HFF-Myc (cell line): ENCODE measurements at regions not wholly inside any gene's neighbourhood (a gene's known extent, or its start where the extent isn't known, plus 50 kb on each side); places are given as distances from the start of the nearest gene placed in this dataset.

Experiments
- DNase-seq: peaks from one replicate; pipeline ENCODE4 v3.0.0-alpha.2; 2011; ENCODE audit warnings: low read depth; ENCODE audit errors: extremely low read depth
- H3K4me3 ChIP-seq: replicated peaks from 2 replicates; pipeline ENCODE4 v1.5.1; 2011; ENCODE audit warnings: low read depth, mild to moderate bottlenecking, control low read depth, low read length
- CTCF ChIP-seq: IDR thresholded peaks from 2 replicates; pipeline ENCODE4 v1.5.1; 2012; ENCODE audit warnings: mild to moderate bottlenecking, low read depth, low read length, control low read depth; ENCODE audit errors: missing control alignments

GRCh38 chr20:39124064-39124463, 161.9 kb downstream of the DHX35 start:
- no peak overlapping the region for H3K4me3 ChIP-seq
- DNase-seq: no peak
- no peak for TF ChIP-seq CTCF

GRCh38 chr20:39123185-39123557, 161.0 kb downstream of the DHX35 start:
- H3K4me3 ChIP-seq: no peak overlapping the region
- no peak for DNase-seq
- TF ChIP-seq CTCF: no peak

- peak; percentile 30 for DNase-seq
- TF ChIP-seq CTCF: no peak
- no peak overlapping the region for H3K4me3 ChIP-seq
Measured at GRCh38 chr20:39117491-39117890, 155.3 kb downstream of the DHX35 start.

- TF ChIP-seq CTCF: no peak
- DNase-seq: no peak
- H3K4me3 ChIP-seq: no peak overlapping the region
Measured at GRCh38 chr20:39116020-39116419, 153.9 kb downstream of the DHX35 start.

- DNase-seq: no peak
- TF ChIP-seq CTCF: peak; percentile 46
- H3K4me3 ChIP-seq: no peak overlapping the region
Measured at GRCh38 chr20:39112178-39112743, 150.1 kb downstream of the DHX35 start.

- no peak overlapping the region for H3K4me3 ChIP-seq
- no peak for DNase-seq
Measured at GRCh38 chr20:39111359-39112177, 149.4 kb downstream of the DHX35 start.

More at GRCh38 chr20:39111359-39112177, 149.4 kb downstream of the DHX35 start:
- no peak for TF ChIP-seq CTCF
